HG03039 (cell line): ENCODE measurements at regions not wholly inside any gene's neighbourhood (a gene's known extent, or its start where the extent isn't known, plus 50 kb on each side); places are given as distances from the start of the nearest gene placed in this dataset.
"Not testable (repeated sequence)": the region's sequence is repeated elsewhere in the genome, so short reads cannot be mapped to it uniquely, and the experiment has no call there.

ENCODE experiments used
- ATAC-seq: cut with Tn5 transposase; IDR thresholded peaks from one replicate; pipeline ENCODE4 v1.9.1; 2021; ENCODE audit warnings: mild to moderate bottlenecking, moderate library complexity; ENCODE audit not compliant: unreplicated experiment

- no peak for ATAC-seq
Observed at GRCh38 chr6:133099573-133099972, 141.6 kb upstream of the EYA4 start.

- no peak for ATAC-seq
Observed at GRCh38 chr6:133100865-133101264, 140.3 kb upstream of the EYA4 start.

- no peak for ATAC-seq
Observed at GRCh38 chr6:133101790-133102189, 139.4 kb upstream of the EYA4 start.

- ATAC-seq: no peak
Observed at GRCh38 chr6:133106934-133107333, 134.2 kb upstream of the EYA4 start.

GRCh38 chr6:133108419-133108818 lies 132.7 kb upstream of the EYA4 start:
- ATAC-seq: no peak

- no peak for ATAC-seq
Observed at GRCh38 chr6:133114973-133115372, 126.2 kb upstream of the EYA4 start.

- ATAC-seq: no peak
Observed at GRCh38 chr6:133115946-133116345, 125.2 kb upstream of the EYA4 start.

- ATAC-seq: no peak
Observed at GRCh38 chr6:133128191-133128590, 113.0 kb upstream of the EYA4 start.

- ATAC-seq: no peak
Observed at GRCh38 chr6:133129556-133129955, 111.6 kb upstream of the EYA4 start.

GRCh38 chr6:133130863-133131262 lies 110.3 kb upstream of the EYA4 start:
- no peak for ATAC-seq

GRCh38 chr6:133131621-133132465 lies 109.3 kb upstream of the EYA4 start:
- no peak for ATAC-seq

- ATAC-seq: no peak
Observed at GRCh38 chr6:133132466-133132971, 108.6 kb upstream of the EYA4 start.

- ATAC-seq: no peak
Observed at GRCh38 chr6:133136177-133136880, 104.8 kb upstream of the EYA4 start.

- not testable (repeated sequence) for ATAC-seq
Observed at GRCh38 chr6:133147470-133148184, 93.5 kb upstream of the EYA4 start.

GRCh38 chr6:133156689-133157088 lies 84.5 kb upstream of the EYA4 start:
- ATAC-seq: no peak

- no peak for ATAC-seq
Observed at GRCh38 chr6:133157995-133158394, 83.2 kb upstream of the EYA4 start.

- ATAC-seq: no peak
Observed at GRCh38 chr6:133159255-133159795, 81.8 kb upstream of the EYA4 start.

GRCh38 chr6:133160536-133160935 lies 80.6 kb upstream of the EYA4 start:
- ATAC-seq: no peak

- ATAC-seq: no peak
Observed at GRCh38 chr6:133165235-133165634, 75.9 kb upstream of the EYA4 start.

GRCh38 chr6:133166766-133167165 lies 74.4 kb upstream of the EYA4 start:
- no peak for ATAC-seq

- ATAC-seq: no peak
Observed at GRCh38 chr6:133169901-133170300, 71.3 kb upstream of the EYA4 start.
